ENCODE measurements at regions not wholly inside any gene's neighbourhood (a gene's known extent, or its start where the extent isn't known, plus 50 kb on each side); places are given as distances from the start of the nearest gene placed in this dataset.

- TF ChIP-seq EZH2 (IDR thresholded peaks at IDR 0.05; ENCODE audit: borderline replicate concordance, low read depth, low read length, severe bottlenecking), result no peak
- TF ChIP-seq, protein P1, sequence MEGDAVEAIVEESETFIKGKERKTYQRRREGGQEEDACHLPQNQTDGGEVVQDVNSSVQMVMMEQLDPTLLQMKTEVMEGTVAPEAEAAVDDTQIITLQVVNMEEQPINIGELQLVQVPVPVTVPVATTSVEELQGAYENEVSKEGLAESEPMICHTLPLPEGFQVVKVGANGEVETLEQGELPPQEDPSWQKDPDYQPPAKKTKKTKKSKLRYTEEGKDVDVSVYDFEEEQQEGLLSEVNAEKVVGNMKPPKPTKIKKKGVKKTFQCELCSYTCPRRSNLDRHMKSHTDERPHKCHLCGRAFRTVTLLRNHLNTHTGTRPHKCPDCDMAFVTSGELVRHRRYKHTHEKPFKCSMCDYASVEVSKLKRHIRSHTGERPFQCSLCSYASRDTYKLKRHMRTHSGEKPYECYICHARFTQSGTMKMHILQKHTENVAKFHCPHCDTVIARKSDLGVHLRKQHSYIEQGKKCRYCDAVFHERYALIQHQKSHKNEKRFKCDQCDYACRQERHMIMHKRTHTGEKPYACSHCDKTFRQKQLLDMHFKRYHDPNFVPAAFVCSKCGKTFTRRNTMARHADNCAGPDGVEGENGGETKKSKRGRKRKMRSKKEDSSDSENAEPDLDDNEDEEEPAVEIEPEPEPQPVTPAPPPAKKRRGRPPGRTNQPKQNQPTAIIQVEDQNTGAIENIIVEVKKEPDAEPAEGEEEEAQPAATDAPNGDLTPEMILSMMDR (IDR thresholded peaks at IDR 0.05; ENCODE audit: extremely low read depth in 1 of 2, insufficient read depth in 1 of 2, low read depth in 1 of 2, low read length in 2 of 2), result no peak
- TF ChIP-seq POLR2A (IDR thresholded peaks at IDR 0.05; ENCODE audit: low read depth, low read length), result no peak
- no peak for TF ChIP-seq POLR2AphosphoS5 (IDR thresholded peaks at IDR 0.05; ENCODE audit: insufficient read depth, low read depth, low read length)
- TF ChIP-seq, protein P2, sequence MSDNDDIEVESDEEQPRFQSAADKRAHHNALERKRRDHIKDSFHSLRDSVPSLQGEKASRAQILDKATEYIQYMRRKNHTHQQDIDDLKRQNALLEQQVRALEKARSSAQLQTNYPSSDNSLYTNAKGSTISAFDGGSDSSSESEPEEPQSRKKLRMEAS (IDR thresholded peaks at IDR 0.05; ENCODE audit: insufficient read depth, insufficient read length), result no peak
- no peak for TF ChIP-seq JUN (IDR thresholded peaks at IDR 0.05; ENCODE audit: borderline replicate concordance, insufficient read depth, insufficient read length, low read depth)
- no peak for TF ChIP-seq MYC (IDR thresholded peaks at IDR 0.05; ENCODE audit: low read depth, low read length)
- no peak for TF ChIP-seq FOS (IDR thresholded peaks at IDR 0.05; ENCODE audit: borderline replicate concordance, insufficient read depth, low read length)
- TF ChIP-seq GATA2 (IDR thresholded peaks at IDR 0.05; ENCODE audit: insufficient read depth, insufficient read length, low read depth, low read length), result no peak
These were observed 166.1 kb downstream of the MRPS30 start for GRCh38 chr5:44974813-44975212.
